H1 (cell line): ENCODE measurements at regions not wholly inside any gene's neighbourhood (a gene's known extent, or its start where the extent isn't known, plus 50 kb on each side); places are given as distances from the start of the nearest gene placed in this dataset.

ENCODE experiments used
- CTCF ChIA-PET: fragments of 300-600 bp; sonication (Branson Sonifier 250); formaldehyde crosslinking; loops from one replicate; lab custom pipeline; 2021; ENCODE audit not compliant: partially characterized antibody; lab: Charles Lee
- POLR2A ChIA-PET: fragments of 300-600 bp; sonication (Branson Sonifier 250); formaldehyde crosslinking; loops from one replicate; lab custom pipeline; 2021; ENCODE audit warnings: inconsistent platforms; ENCODE audit not compliant: partially characterized antibody; lab: Charles Lee
- DNase-seq, 2 experiments: peaks; one replicate each; pipeline versions ENCODE4 v3.0.0 to v3.0.0-alpha.2; 2010 to 2022; ENCODE audit warnings: low spot score in 2 of 2, low read depth in 1 of 2, mixed read lengths in 1 of 2
- FAIRE-seq: peaks from 2 replicates; lab custom pipeline; 2011; peaks lifted over from hg19 to GRCh38; lab: Jason Lieb, UNC
- H2AFZ ChIP-seq: 2 replicates; pipeline ENCODE4 v1.8.1; 2012; ENCODE audit warnings: low read length, inconsistent platforms
- H2AK5ac ChIP-seq: 2 replicates; pipeline ENCODE4 v1.6.1; 2013; ENCODE audit warnings: low read depth, low read length
- H2BK120ac ChIP-seq: replicated peaks from 2 replicates; pipeline ENCODE3; 2013; ENCODE audit warnings: low read depth, low read length, inconsistent platforms
- H2BK12ac ChIP-seq: 2 replicates; pipeline ENCODE4 v1.6.1; 2013; ENCODE audit warnings: low read depth, low read length
- H2BK15ac ChIP-seq: 2 replicates; pipeline ENCODE4 v1.6.1; 2013; ENCODE audit warnings: low read length
- H2BK20ac ChIP-seq: 2 replicates; pipeline ENCODE4 v1.6.1; 2013; ENCODE audit warnings: low read length
- H2BK5ac ChIP-seq: 2 replicates; pipeline ENCODE4 v1.6.1; 2013; ENCODE audit warnings: low read depth, low read length
- H3K14ac ChIP-seq: 2 replicates; pipeline ENCODE4 v1.6.1; 2013; ENCODE audit warnings: inconsistent platforms; ENCODE audit not compliant: insufficient read length
- H3K18ac ChIP-seq: 2 replicates; pipeline ENCODE4 v1.6.1; 2013; ENCODE audit warnings: low read length; ENCODE audit errors: extremely low read depth
- H3K23ac ChIP-seq: 2 replicates; pipeline ENCODE4 v1.6.1; 2013; ENCODE audit warnings: inconsistent platforms; ENCODE audit not compliant: insufficient read length
- H3K23me2 ChIP-seq: 2 replicates; pipeline ENCODE4 v1.6.1; 2013; ENCODE audit warnings: low read depth, low read length
- H3K27ac ChIP-seq: 2 replicates; pipeline ENCODE4 v1.6.1; 2011; ENCODE audit warnings: low read depth, low read length, inconsistent platforms
- H3K27me3 ChIP-seq, 4 experiments: replicated peaks in 1 of 4; 1 replicate in 1 of 4; 2 replicates in 3 of 4; pipeline versions ENCODE4 v1.6.1 to v1.8.1; 2011 to 2013; ENCODE audit warnings: low read length in 3 of 4, mild to moderate bottlenecking in 3 of 4, inconsistent platforms in 2 of 4, mixed read lengths in 2 of 4, moderate library complexity in 1 of 4; ENCODE audit not compliant: control insufficient read depth in 3 of 4, insufficient read depth in 3 of 4; ENCODE audit errors: extremely low read depth in 1 of 4
- H3K36me3 ChIP-seq, 4 experiments: 2 replicates each; pipeline versions ENCODE4 v1.6.1 to v1.8.1; 2011 to 2013; ENCODE audit warnings: mild to moderate bottlenecking in 4 of 4, low read length in 3 of 4, moderate library complexity in 2 of 4, control low read depth in 1 of 4, inconsistent platforms in 1 of 4; ENCODE audit not compliant: insufficient read depth in 4 of 4, control insufficient read depth in 2 of 4
- H3K4ac ChIP-seq: replicated peaks from 2 replicates; pipeline ENCODE3; 2013; ENCODE audit warnings: low read length, low read depth, mixed read lengths, inconsistent platforms; ENCODE audit not compliant: insufficient read length
- H3K4me1 ChIP-seq, 4 experiments: replicated peaks in 1 of 4; 1 replicate in 1 of 4; 2 replicates in 3 of 4; pipeline versions ENCODE4 v1.6.1 to v1.8.1; 2011 to 2013; ENCODE audit warnings: low read length in 3 of 4, inconsistent platforms in 2 of 4, mixed read lengths in 1 of 4; ENCODE audit not compliant: insufficient read depth in 4 of 4, control insufficient read depth in 3 of 4
- H3K4me2 ChIP-seq, 2 experiments: 2 replicates each; pipeline versions ENCODE4 v1.6.1 to v1.8.1; 2011 to 2013; ENCODE audit warnings: low read depth in 2 of 2, low read length in 2 of 2, control low read depth in 1 of 2, inconsistent platforms in 1 of 2, mild to moderate bottlenecking in 1 of 2; ENCODE audit not compliant: insufficient read depth in 1 of 2
- H3K4me3 ChIP-seq, 4 experiments: fragments of 200-600, 300-600 bp in 1 of 4; sonication (generic), shearing (Covaris generic), sonication (Bioruptor Twin) in 1 of 4; 2 replicates each; pipeline versions ENCODE4 v1.5.1 to v1.8.1; 2011 to 2016; ENCODE audit warnings: low read length in 4 of 4, low read depth in 3 of 4, control low read depth in 2 of 4, inconsistent platforms in 2 of 4, mild to moderate bottlenecking in 2 of 4, mixed read lengths in 1 of 4, moderate library complexity in 1 of 4; ENCODE audit not compliant: insufficient read depth in 2 of 4; ENCODE audit errors: extremely low read depth in 1 of 4
- H3K56ac ChIP-seq: replicated peaks from 2 replicates; pipeline ENCODE3; 2013; ENCODE audit warnings: low read depth, mild to moderate bottlenecking, mixed read lengths, low read length, inconsistent platforms; ENCODE audit not compliant: insufficient read length
- H3K79me1 ChIP-seq: 2 replicates; pipeline ENCODE4 v1.6.1; 2013; ENCODE audit warnings: low read depth, low read length, control low read depth
- H3K79me2 ChIP-seq, 2 experiments: 2 replicates each; pipeline versions ENCODE4 v1.6.1 to v1.8.1; 2012 to 2013; ENCODE audit warnings: low read length in 2 of 2, mild to moderate bottlenecking in 2 of 2, inconsistent platforms in 1 of 2; ENCODE audit not compliant: insufficient read depth in 2 of 2, control insufficient read depth in 1 of 2
- H3K9ac ChIP-seq, 4 experiments: replicated peaks in 1 of 4; 1 replicate in 1 of 4; 2 replicates in 3 of 4; pipeline versions ENCODE4 v1.6.1 to v1.8.1; 2011 to 2013; ENCODE audit warnings: low read depth in 3 of 4, low read length in 3 of 4, control low read depth in 2 of 4, mild to moderate bottlenecking in 2 of 4, moderate library complexity in 2 of 4, inconsistent platforms in 1 of 4; ENCODE audit errors: extremely low read depth in 1 of 4
- H3K9me3 ChIP-seq, 2 experiments: 2 replicates each; pipeline versions ENCODE4 v1.6.1 to v1.8.1; 2012 to 2013; ENCODE audit warnings: mild to moderate bottlenecking in 2 of 2, moderate library complexity in 2 of 2, control low read depth in 1 of 2, inconsistent platforms in 1 of 2, low read depth in 1 of 2, low read length in 1 of 2, mixed read lengths in 1 of 2; ENCODE audit not compliant: insufficient read depth in 2 of 2
- H4K20me1 ChIP-seq, 2 experiments: replicated peaks in 1 of 2; 2 replicates each; pipeline versions ENCODE3 to v1.8.1; 2011 to 2013; ENCODE audit warnings: inconsistent platforms in 2 of 2, low read length in 2 of 2, mild to moderate bottlenecking in 1 of 2; ENCODE audit not compliant: insufficient read depth in 2 of 2, control insufficient read depth in 1 of 2
- H4K5ac ChIP-seq: 2 replicates; pipeline ENCODE4 v1.6.1; 2013; ENCODE audit warnings: low read length, low read depth, mixed read lengths, inconsistent platforms; ENCODE audit not compliant: insufficient read length
- H4K8ac ChIP-seq: 2 replicates; pipeline ENCODE4 v1.8.0; 2013; ENCODE audit warnings: mild to moderate bottlenecking, moderate library complexity, low read length, inconsistent platforms; ENCODE audit not compliant: insufficient read depth; ENCODE audit errors: extremely low read depth
- H4K91ac ChIP-seq: replicated peaks from 2 replicates; pipeline ENCODE3; 2013; ENCODE audit warnings: low read length, mixed read lengths, inconsistent platforms; ENCODE audit not compliant: insufficient read length
- BACH1 ChIP-seq: IDR thresholded peaks from 2 replicates; pipeline ENCODE4 v1.6.1; 2012; ENCODE audit warnings: low read length, improper control_type of control experiment
- CREB1 ChIP-seq: IDR thresholded peaks from 2 replicates; pipeline ENCODE4 v1.6.1; 2012; ENCODE audit warnings: inconsistent platforms
- SRF ChIP-seq: IDR thresholded peaks from 2 replicates; pipeline ENCODE4 v1.6.1; 2011; ENCODE audit warnings: mild to moderate bottlenecking, low read depth, low read length, moderate library complexity
- TEAD4 ChIP-seq: IDR thresholded peaks from 2 replicates; pipeline ENCODE4 v1.6.1; 2012; ENCODE audit warnings: low read depth, low read length, inconsistent platforms, mixed read lengths
- WGBS, 2 experiments: shearing (Covaris generic) in 1 of 2; methylation state at CpG; one replicate each; pipeline versions ENCODE4 v1.1.6 to v1.1.7; 2013 to 2015; ENCODE audit warnings: low lambda C conversion rate in 2 of 2, mixed read lengths in 2 of 2, inconsistent platforms in 1 of 2, low coverage in 1 of 2, missing lambda C conversion rate in 1 of 2; ENCODE audit not compliant: insufficient replicate concordance in 2 of 2, insufficient coverage in 1 of 2, insufficient read length in 1 of 2; ENCODE audit errors: extremely low coverage in 1 of 2, missing lambda C conversion rate in 1 of 2; 5-methylcytosine and 5-hydroxymethylcytosine counted together
- TF ChIP-seq, protein P1 (sequence below): IDR thresholded peaks from 2 replicates; pipeline ENCODE4 v1.6.1; 2012; ENCODE audit warnings: inconsistent platforms

DNA sequence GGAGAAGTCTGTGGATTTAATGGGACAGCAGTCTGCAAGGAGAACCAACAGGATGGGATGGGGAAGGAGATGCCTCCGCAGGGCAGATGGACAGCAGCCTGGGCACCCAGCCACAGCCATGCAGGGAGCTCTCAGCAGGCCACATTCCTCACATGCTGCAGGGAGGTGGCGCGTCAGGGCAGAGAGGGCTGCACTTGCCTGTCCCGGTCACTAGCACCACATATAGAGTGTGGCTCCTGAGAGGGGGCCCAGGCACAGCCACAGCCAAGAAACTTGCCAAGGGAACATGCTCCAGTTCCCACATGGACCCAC lies 86.8 kb upstream of the ZMIZ1 start:
- Histone ChIP-seq H4K91ac (peak overlapping the region; percentile 44), H3K4me2 (no peak overlapping the region; a peak in 1 of 4 replicates), H3K79me1 (no peaks in the 10 kb centered on the region), H2BK5ac (0 out of 2 replicates have a peak overlapping the region, but pooled peaks have one; percentile 0), H3K23ac (no peak overlapping the region), H2AK5ac (no peak overlapping the region), H3K14ac (no peak overlapping the region), H3K4ac (no peak overlapping the region), H3K27me3 (no peaks in the 10 kb centered on the region; a peak in 2 of 7 replicates), H3K4me3 (no peak overlapping the region), H2AFZ (no peak overlapping the region), H2BK20ac (no peak overlapping the region), H3K27ac (no peak overlapping the region), H3K23me2 (no peaks in the 10 kb centered on the region), H3K18ac (no peak overlapping the region; the same call in 1 of the 2 replicates), H3K4me1 (peaks cover 0 to 27% (median 6%) of the 10 kb centered on the region in 4 experiments; a peak in 6 of 7 replicates), H3K9ac (no peak overlapping the region), H2BK120ac (no peak overlapping the region), H4K5ac (no peak overlapping the region), H3K9me3 (no peaks in the 10 kb centered on the region), H4K8ac (no peak overlapping the region; the same call in 1 of the 2 replicates), H2BK12ac (peak overlapping the region; percentile 41; the same call in 1 of the 2 replicates), H3K56ac (no peak overlapping the region), H4K20me1 (no peaks in the 10 kb centered on the region), H3K36me3 (no peaks in the 10 kb centered on the region), H2BK15ac (no peak overlapping the region; the same call in 1 of the 2 replicates), H3K79me2 (no peaks in the 10 kb centered on the region)
- ChIA-PET POLR2A (no interaction called here), CTCF (interaction anchor here (0.8 to 2.3 kb wide), 6 partner anchors 49 to 220 kb away, joined by 3 to 10 read pairs (median 3); no protein-coding TSS in a partner anchor)
- no peak for DNase-seq
- FAIRE-seq = no peak
- no peak for TF ChIP-seq SRF
- TF ChIP-seq TEAD4 = peak; percentile 80
- TF ChIP-seq BACH1 = no peak
- TF ChIP-seq CREB1 = 0 out of 2 replicates have a peak, but pooled peaks have one; percentile 13
- TF ChIP-seq, protein P1, sequence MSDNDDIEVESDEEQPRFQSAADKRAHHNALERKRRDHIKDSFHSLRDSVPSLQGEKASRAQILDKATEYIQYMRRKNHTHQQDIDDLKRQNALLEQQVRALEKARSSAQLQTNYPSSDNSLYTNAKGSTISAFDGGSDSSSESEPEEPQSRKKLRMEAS = peak; percentile 11; the same call in 1 of the 2 replicates
- 56% methylated on average over 4 of the region's 4 CpGs; no CpG with 5 or more reads in 1 of the 2 experiments for WGBS, 2 experiments
